HG03159 (cell line): ENCODE measurements at regions not wholly inside any gene's neighbourhood (a gene's known extent, or its start where the extent isn't known, plus 50 kb on each side); places are given as distances from the start of the nearest gene placed in this dataset.
A peak's percentile ranks its signal among the peaks of the same experiment; 100 is the strongest.
"Not testable (repeated sequence)": the region's sequence is repeated elsewhere in the genome, so short reads cannot be mapped to it uniquely, and the experiment has no call there.

ENCODE experiments used
- ATAC-seq: cut with Tn5 transposase; IDR thresholded peaks from one replicate; pipeline ENCODE4 v1.9.1; 2021; ENCODE audit warnings: mild to moderate bottlenecking, moderate library complexity; ENCODE audit not compliant: unreplicated experiment

DNA sequence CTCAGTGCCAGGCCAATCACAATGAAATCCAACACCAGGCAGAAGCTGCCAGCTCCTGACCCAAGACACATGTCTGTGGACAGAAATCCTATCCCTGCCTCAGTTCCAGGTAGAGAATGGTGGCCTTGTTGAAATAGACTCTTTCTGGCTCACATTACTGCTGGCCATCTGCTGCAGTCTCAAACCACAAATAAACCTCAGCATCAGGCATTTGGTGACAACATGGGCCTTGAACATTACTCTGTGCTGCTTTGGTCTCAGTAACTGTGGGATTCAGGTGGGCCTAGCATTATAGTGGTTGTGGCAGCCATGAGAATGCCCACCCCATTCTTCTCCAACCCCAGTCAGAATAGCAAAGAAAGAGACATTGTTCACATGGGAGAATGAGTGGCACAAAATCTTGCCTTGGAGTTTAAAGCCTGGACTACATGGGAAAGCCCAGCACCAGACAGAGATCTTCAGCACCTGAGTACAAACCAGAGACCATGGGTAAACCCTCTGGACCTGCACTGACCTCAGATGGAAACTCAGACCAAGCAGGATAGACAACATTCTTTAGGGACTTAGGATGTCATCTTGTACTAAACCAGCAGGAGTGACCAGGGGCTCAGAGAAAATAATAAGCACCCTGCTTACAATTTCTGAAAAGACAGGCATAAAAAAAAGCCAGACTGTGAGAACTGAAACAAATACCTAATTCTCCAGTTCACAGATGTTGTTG, 50.4 kb upstream of the TRAM1L1 start:
- ATAC-seq, result no peak

DNA sequence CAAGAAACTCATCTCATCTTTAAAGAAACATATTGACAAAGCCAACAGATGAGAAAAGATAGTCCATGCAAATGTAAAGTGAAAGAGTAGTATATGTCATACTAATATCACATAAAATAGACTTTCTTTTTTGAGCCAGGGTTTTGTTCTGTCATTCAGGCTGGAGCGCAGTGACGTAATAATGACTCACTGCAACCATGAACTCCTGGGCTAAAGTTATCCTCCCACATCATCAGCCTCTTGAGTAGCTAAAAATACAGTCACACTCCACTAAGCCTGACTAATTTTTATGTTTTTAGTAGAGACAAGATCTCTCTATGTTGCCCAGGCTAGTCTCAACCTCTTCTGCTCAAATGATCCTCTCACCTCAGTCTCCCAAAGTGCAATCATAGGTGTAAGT, 51.8 kb upstream of the TRAM1L1 start:
- ATAC-seq, result no peak

DNA sequence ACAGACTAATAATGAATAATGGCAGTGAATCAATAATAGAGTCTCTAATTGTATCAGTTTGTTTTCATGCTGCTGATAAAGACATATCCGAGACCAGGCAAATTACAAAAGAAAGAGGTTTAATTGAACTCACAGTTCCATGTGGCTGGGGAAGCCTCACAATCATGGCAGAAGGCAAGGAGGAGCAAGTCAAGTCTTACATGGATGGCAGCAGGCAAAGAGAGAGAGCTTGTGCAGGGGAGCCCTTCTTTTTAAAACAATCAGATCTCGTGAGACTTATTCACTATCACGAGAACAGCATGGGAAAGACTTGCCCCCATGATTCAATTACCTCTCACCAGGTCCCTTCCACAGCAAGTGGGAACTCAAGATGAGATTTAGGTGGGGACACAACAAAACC, 53.4 kb upstream of the TRAM1L1 start:
- ATAC-seq, result not testable (repeated sequence)

DNA sequence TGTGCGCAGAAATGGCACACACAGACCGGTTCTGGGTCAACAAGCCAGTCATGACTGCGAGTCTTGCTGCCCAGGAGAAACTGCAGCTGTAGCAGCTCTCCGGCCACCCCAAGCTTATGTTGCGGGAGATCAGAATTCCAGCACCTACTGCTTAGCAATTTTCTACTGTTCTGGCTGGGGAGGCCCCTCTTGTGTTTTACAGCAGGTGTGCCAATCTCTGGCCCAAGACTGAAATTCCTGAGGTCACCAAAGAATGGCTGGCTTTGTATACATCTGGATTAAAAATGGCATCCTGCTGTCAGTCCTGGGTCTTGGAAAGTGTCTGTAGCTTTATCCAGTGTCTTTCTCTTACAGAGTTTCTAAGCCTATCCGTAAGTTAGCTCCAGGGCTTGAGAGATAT, 68.9 kb upstream of the TRAM1L1 start:
- no peak for ATAC-seq

DNA sequence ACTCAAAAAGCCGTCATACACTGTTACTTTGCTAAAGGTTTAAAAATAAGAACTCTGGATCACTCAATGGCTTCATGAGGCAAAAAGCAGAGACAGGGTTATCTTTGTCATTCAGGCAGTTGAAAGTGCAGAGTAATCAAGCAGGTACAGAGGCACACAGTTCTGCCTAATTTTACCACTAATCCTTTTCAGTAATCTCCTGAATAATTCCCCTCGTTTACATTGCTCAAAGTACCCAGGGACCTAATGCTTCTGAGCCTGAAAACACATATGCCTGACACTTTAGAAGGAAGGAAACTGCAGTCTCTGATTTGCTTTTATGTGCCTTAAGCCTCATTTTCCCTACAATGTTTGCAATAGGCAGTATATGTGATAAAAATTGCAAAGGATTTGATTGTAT, 71.4 kb upstream of the TRAM1L1 start:
- no peak for ATAC-seq

DNA sequence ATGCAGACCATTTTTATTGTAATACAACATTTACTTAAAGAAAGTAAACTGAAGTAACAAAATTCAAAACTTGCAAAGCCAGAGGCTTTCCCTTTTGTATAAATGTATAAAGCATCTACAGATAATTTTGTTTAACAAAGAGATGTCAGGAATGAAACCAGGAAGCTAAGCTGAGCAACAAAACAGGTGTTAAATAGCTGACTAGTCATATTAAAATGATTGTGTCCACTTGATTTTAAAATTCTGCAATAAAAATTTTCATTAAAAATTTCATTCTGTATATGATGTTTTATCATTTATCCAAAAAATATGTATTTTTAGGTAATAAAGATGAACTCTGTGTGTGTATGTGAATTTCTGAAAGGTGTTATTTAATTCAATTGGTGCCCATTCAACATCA, 72.0 kb upstream of the TRAM1L1 start:
- ATAC-seq, result no peak

DNA sequence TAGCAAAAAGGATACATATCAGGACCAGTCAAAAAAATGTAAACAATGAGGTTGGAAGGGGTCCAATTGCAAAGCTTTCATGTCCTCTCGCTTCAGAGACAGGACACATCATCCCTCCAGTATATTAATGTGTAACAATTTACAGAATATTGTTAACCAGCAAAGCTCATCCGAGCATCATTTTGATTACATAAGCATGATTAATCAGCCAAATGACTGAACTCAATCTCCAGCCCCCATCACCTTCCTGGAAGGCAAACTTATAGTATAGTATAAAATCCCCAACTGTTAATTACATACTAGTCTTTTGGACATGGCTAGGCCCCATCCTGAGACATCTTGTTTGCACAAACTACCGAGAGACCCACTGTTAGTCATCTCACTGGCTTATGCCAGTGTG, 77.6 kb upstream of the TRAM1L1 start:
- ATAC-seq, result no peak

DNA sequence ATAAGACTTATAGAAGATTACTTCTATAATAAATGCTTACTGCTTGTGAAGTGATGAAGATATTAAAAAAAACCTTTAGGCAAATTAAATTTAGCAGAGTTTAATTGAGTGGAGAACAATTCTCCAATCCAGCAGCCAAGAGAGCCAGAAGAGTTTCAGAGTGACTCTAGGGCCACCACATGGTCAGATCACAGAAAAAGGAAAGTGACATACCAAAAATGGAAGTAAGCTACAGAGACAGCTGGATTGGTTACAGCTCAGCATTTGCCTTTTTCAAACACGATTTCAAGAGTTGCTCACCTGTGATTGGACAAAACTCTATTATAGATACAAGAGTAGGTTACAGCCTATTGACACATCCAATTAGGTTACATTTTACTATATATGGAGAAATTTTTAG, 79.0 kb upstream of the TRAM1L1 start:
- no peak for ATAC-seq

DNA sequence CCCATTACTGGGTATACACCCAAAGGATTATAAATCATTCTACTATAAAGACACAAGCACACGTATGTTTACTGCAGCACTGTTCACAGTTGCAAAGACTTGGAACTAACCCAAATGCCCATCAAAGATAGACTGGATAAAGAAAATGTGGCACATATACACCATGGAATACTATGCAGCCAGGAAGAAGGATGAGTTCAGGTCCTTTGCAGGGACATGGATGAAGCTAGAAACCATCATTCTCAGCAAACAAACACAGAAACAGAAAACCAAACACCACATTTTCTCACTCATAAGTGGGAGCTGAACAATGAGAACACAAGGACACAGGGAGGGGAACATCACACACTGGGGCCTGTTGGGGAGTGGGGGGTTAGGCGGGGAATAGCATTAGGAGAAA, 90.0 kb upstream of the TRAM1L1 start:
- ATAC-seq, result not testable (repeated sequence)

DNA sequence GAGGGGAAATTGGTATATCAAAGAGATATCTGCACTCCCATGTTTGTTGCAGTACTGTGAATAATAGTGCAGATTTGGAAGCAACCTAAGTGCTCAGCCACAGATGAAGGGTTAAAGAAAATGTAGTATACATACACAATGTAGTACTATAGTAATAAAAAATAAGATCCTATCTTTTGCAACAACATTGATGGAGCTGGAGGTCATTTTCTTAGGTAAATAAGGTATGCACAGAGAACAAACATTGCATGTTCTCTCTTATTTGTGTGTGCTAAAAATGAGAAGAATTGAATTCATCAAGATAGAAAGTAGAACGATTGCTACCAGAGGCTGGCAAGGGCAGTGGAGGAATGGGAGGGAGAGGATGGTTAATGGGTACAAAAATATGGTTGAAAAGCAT, 117.9 kb upstream of the TRAM1L1 start:
- ATAC-seq, result no peak

DNA sequence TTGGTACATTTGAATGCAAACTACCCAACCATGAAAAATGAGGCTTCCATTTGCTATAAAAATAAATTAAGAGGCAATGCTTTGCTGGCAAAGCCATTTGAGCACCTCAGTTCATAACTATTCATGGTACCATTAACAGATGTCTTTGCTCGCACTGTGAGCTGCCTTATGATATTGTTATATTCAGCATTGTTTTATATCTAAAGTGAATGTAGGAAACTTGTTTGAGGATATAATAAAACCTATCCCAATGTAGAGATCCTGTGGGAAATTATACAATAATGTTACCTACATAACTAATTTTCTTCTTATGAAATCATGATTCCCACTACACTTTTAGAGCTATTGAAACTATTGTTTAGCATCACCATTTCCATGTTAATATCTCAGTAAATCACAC, 125.2 kb upstream of the TRAM1L1 start:
- no peak for ATAC-seq

DNA sequence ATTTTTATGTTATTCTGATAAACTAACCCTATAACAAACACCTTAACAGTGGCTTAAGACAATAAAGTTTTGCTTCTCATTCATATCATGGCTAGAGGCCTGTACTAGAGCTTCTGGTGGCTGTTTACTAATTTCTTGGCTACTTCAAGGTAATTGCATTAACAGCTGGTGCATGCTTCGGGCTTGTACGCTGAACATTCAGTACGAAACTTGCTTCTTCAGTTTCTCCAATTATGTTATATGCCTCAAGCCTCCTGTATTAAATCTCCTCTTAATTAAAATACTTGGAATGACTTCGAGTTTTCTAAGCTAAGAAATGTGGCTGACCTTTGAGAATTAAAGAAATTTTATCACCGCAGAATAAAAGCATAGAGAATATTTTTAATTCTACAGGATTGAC, 138.9 kb upstream of the TRAM1L1 start:
- ATAC-seq, result no peak

DNA sequence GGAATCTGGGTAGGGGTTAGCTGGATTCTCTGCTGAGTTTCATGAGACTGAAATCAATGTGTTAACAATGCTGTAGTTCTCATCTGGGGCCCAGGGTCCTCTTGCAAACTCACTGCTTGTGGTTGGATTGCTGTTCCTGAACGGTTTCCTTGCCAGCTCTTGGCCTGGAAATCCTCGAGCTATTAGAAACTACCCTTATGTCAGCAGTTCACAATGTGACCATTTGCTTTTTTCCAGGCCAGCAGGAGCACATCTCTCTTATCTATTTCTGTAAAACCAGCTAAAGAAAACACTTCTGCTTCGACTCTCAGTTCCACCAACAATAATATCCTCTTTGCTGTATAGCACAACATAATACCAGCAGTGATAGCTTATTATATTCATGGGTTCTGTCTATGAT, 140.1 kb upstream of the TRAM1L1 start:
- ATAC-seq, result no peak

DNA sequence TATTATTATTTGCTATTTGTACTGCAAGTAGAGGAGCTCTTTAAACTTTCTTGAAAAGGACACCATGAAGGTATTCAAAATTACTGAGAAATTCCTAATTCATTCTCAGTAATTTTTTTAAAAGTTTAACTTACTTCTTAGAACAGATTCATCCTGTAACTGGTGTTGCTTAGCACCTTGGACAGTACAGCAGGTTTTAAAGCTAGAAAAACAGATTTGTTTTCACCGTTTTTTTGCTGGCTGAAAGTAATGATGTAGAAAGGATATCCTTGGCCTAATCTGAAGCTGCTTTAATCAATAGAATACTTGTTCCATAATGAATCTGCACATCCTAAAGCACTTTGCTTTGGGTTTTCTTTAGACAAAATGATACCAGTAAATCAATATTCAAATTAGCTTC, 142.5 kb upstream of the TRAM1L1 start:
- ATAC-seq, result no peak

DNA sequence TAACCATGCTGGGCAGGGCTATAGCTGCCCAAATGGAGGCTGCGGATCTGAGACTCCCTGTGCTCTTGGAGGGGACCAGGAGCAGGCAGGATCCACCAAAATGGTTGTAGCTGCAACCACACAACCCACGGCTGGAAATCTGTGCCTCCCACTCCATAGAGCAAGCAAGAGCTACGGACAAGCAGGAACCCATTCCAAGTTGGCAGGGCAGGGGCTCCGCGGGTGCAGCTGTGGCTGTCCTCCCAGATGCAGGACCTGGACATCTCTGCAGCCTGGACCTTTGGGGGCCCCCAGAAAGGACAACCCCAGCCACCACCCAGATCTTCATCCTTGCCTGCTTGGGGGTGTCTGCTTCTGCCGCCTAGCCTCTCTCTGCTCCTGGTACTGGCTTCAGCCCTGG, 154.1 kb upstream of the TRAM1L1 start:
- no peak for ATAC-seq

DNA sequence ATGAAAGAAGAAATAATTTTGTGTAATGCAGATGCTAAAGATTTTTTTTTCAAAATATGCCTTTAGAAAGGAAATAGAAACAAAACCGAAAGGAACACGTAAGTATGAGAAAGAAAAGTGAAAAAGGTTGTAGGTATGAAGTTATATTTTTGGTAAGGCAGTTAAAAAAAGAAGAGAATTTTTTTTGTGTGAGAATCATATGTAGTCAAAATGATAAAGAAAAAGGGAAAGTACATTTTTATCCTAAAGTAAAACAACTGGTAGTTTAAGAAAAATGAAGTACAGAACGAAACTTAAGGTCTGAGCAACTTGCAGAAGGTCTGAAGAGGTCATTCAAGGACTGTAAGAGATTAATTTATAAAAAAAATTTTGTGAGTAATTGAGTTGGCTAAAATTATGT, 164.0 kb upstream of the TRAM1L1 start:
- ATAC-seq, result peak; percentile 95

DNA sequence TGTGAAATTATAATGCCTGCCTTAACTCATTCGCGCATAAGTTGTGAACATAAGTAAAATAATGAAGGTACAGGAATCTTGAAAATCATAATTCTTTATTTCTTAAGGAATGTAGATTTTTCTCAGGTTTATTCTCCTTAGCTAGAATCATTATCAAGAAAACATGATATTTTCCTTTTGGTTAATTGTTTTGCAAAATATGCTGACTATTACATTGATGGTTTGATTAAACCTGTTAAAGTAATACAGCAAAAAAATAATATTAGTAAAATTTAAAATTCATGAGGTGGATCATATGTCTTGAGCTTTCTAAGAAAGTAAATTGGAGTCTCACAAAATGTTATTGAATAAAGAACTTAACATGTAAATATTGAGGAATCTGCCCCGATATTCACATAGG, 178.7 kb upstream of the TRAM1L1 start:
- no peak for ATAC-seq

DNA sequence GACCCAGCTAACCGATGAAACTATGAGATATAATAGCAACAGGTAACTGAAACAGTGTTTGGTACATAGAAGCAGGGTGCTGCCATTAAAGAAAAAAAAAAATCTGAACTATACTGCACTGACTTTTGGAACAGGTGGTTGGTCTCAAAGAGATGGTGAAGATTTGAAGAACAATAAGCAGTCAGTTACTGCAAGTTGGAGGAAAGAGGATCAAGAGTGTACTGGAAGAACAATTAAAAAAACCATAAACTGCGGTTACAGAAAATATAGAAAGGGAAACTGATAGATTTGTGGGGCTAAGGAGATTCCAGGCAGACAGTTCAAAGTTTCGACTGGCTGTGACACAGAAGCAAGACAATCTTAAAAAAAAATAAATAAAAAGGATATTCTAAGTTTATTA, 181.9 kb upstream of the TRAM1L1 start:
- ATAC-seq, result no peak

DNA sequence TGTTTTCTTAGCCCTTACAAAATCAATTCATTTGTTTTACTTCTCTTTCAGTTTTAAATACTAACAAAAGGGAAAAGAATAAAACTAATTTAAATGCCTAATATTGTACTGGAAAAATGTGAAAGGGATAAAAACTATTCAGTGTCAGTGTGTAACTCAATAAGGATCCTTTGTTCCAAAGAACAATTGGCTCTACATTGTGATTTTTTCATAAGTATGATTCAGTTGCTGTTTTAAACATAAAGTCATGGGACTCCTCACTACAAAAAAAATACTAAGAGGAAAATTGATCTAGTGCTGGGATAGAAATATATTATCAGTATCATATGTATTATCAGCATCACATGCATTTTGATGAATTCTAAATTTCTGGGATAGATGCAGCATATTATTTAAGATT, 199.4 kb upstream of the TRAM1L1 start:
- ATAC-seq, result no peak

DNA sequence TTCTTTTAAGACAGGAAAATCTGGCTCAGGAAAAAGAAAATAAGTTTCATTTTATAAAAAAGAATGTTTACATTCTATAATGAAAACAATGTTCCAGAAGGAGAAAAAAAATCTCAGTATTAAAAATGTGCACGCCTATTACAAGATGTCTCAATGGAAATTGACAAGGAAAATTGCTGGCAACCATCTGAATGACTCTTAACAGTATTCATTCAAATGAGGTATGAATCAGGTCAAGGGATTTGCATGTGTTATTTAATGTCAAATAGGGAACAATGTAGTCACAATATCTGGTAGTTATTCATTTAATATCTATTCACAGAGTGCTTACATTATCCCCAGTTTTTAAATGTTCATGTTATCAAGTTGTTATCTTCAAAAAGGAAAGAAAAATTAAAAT, 208.4 kb upstream of the TRAM1L1 start:
- ATAC-seq, result no peak

DNA sequence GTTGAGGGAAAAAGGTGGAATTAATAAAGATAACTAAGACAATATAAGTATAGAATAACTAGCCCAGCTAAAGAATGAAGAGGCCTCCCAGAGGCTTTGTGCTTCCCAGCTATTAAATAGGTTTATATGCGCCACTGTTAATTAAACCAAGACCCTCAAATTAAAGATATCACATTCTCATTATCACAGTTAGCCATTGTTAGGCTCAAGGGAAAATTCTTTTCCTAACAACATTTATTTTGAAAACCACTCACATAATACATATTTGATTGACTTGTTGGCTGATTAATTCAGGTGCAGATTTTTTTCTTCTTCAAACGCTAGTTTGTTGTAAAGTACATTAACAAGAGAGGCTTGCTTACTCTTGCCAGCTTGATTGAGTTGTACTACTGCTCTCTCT, 216.8 kb upstream of the TRAM1L1 start:
- ATAC-seq, result no peak

DNA sequence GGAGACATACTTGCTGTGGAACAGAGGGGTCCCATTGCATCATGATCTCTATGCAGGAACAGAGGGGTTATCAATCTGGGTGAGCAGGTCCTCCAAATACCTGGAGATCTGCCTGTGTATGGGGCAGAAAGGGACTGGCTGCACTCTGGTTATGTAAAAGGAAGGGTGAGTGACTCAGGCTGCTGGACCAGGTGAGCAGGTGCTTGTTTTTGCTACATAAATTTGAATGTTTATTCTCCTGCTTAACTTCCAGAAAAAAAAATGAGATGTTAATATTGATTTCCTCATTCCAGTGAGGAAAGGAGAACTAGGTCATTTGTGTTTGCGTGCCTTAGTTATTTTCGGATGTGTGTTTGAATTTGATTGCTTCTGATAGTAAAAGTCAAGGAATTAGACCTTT, 225.8 kb upstream of the TRAM1L1 start:
- ATAC-seq, result no peak

DNA sequence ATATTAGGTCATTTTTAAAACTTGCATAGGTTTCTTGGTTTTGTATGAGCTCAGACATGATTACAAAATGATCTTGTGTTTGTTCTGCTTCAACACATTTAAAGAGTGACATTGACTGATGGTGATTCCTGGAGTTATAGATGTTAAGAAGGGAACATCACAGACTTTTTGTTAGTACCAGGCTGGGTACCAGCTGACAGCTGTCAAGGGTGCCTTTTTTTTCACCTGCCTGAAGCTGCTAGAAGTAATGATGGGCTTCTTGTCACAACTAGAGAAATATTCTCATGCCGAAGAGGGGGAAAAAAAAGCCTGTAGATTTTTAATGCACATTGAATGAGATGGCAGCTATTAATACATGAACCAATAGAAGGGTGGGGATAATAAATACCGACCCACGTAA, 226.6 kb upstream of the TRAM1L1 start:
- no peak for ATAC-seq
